PFSK-1 (cell line): ENCODE measurements at regions not wholly inside any gene's neighbourhood (a gene's known extent, or its start where the extent isn't known, plus 50 kb on each side); places are given as distances from the start of the nearest gene placed in this dataset.

Experiments used
- POLR2AphosphoS5 ChIP-seq: IDR thresholded peaks from 2 replicates; pipeline ENCODE4 v1.6.1; 2012; ENCODE audit warnings: low read depth, mild to moderate bottlenecking, control low read depth, low read length, moderate library complexity
- SIN3A ChIP-seq: IDR thresholded peaks from 2 replicates; pipeline ENCODE4 v1.6.1; 2012; ENCODE audit warnings: mild to moderate bottlenecking, low read length, moderate library complexity, borderline replicate concordance; ENCODE audit not compliant: insufficient read depth
- TAF1 ChIP-seq: IDR thresholded peaks from 2 replicates; pipeline ENCODE4 v1.6.1; 2012; ENCODE audit warnings: low read length, control low read depth, borderline replicate concordance; ENCODE audit not compliant: insufficient read depth
- TF ChIP-seq, protein P1 (sequence below), 2 experiments: IDR thresholded peaks; 2 replicates each; pipeline versions ENCODE4 v1.6.1 to v1.8.0; 2011 to 2012; ENCODE audit warnings: low read depth in 2 of 2, low read length in 2 of 2, control low read depth in 1 of 2, inconsistent platforms in 1 of 2, mild to moderate bottlenecking in 1 of 2, moderate library complexity in 1 of 2; ENCODE audit not compliant: insufficient read depth in 1 of 2

DNA sequence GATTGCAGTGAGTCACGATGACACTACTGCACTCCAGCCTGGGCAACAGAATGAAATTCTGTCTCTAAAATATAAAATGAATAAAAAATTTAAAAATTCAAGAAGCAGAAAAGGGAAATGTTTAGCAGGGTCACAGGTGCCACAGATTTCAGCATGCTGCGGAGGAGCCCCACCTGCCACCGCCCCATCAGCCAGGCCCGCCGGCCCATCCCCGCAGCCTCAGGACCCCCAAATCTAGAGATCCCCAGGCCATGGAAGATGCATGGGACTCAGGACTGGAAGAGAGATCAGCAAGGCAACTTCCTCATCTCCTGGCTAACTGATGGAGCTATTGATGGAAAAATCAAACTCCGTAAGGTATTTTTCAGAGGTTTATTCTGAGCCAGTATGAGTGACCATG is 208.2 kb downstream of the UQCRFS1 start:
- no peak for TF ChIP-seq SIN3A
- TF ChIP-seq TAF1, result no peak
- TF ChIP-seq, protein P1, sequence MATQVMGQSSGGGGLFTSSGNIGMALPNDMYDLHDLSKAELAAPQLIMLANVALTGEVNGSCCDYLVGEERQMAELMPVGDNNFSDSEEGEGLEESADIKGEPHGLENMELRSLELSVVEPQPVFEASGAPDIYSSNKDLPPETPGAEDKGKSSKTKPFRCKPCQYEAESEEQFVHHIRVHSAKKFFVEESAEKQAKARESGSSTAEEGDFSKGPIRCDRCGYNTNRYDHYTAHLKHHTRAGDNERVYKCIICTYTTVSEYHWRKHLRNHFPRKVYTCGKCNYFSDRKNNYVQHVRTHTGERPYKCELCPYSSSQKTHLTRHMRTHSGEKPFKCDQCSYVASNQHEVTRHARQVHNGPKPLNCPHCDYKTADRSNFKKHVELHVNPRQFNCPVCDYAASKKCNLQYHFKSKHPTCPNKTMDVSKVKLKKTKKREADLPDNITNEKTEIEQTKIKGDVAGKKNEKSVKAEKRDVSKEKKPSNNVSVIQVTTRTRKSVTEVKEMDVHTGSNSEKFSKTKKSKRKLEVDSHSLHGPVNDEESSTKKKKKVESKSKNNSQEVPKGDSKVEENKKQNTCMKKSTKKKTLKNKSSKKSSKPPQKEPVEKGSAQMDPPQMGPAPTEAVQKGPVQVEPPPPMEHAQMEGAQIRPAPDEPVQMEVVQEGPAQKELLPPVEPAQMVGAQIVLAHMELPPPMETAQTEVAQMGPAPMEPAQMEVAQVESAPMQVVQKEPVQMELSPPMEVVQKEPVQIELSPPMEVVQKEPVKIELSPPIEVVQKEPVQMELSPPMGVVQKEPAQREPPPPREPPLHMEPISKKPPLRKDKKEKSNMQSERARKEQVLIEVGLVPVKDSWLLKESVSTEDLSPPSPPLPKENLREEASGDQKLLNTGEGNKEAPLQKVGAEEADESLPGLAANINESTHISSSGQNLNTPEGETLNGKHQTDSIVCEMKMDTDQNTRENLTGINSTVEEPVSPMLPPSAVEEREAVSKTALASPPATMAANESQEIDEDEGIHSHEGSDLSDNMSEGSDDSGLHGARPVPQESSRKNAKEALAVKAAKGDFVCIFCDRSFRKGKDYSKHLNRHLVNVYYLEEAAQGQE (IDR thresholded peaks at IDR 0.05; ENCODE audit: insufficient read depth in 1 of 2, low read depth in 2 of 2, low read length in 2 of 2), result no peak
- TF ChIP-seq POLR2AphosphoS5, result no peak
